Fibroblast of lung (primary cell): ENCODE measurements at regions not wholly inside any gene's neighbourhood (a gene's known extent, or its start where the extent isn't known, plus 50 kb on each side); places are given as distances from the start of the nearest gene placed in this dataset.

Experiments
- CTCF ChIP-seq, 2 donors: IDR thresholded peaks in 1 of 2; conservative IDR thresholded peaks in 1 of 2; 1 replicate in 1 of 2; 2 replicates in 1 of 2; pipeline ENCODE4 v1.5.1; 2011 to 2012; ENCODE audit warnings: low read length in 2 of 2, control low read depth in 1 of 2, inconsistent platforms in 1 of 2, low read depth in 1 of 2, mild to moderate bottlenecking in 1 of 2
- EZH2 ChIP-seq: IDR thresholded peaks from 2 replicates; pipeline ENCODE4 v1.5.1; 2012; ENCODE audit warnings: low read length, control low read depth, mild to moderate bottlenecking; ENCODE audit errors: missing control alignments

GRCh38 chr18:66410692-66411091 is 193.2 kb downstream of the CDH19 start:
- no peak for TF ChIP-seq CTCF (conservative IDR thresholded peaks at IDR 0.05 in 1 of 2, IDR thresholded peaks at IDR 0.05 in 1 of 2; ENCODE audit: low read depth in 1 of 2, low read length in 2 of 2)
- TF ChIP-seq EZH2: no peak
